ENCODE measurements at regions not wholly inside any gene's neighbourhood (a gene's known extent, or its start where the extent isn't known, plus 50 kb on each side); places are given as distances from the start of the nearest gene placed in this dataset.

DNA sequence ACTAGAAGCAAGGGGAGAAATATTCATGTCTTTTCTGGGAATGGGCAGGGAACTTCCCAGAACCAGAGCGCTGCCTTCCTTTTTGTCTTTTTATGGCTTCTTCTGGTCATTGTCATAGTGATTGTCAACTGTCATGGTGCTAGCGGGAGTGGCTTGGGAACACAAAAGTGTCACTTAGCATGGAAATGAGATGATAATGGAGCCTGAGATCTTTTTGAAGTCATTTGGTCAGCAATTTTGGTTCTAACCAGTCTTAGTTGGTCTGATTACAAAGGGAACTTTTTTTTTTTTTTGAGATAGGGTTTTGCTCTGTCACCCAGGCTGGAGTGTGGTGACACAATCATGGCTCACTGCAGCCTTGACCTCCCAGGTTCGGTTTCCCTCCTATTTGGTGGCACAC is 62.7 kb upstream of the RPH3A start:
- no peak for ATAC-seq
- Histone ChIP-seq H3K9me3 (ENCODE audit: control insufficient read depth, insufficient read depth, low read depth, low read length) (no peaks in the 10 kb centered on the region), H3K27me3 (ENCODE audit: control insufficient read depth, insufficient read depth, low read length) (peaks cover 7% of the 10 kb centered on the region), H3K36me3 (ENCODE audit: control insufficient read depth, insufficient read depth, low read length) (no peaks in the 10 kb centered on the region), H3K4me3 (ENCODE audit: low read depth in 2 of 2, low read length in 2 of 2) (no peak overlapping the region), H3K27ac (ENCODE audit: low read length) (no peak overlapping the region), H3K4me1 (ENCODE audit: control insufficient read depth, insufficient read depth, low read length) (no peaks in the 10 kb centered on the region)
- intact Hi-C loops (cut with micrococcal nuclease; ENCODE audit: unreplicated experiment) (no loop called here), in situ Hi-C loops (cut with HindIII; ENCODE audit: low pct_unique_long_range_greater_than_20kb, low sequenced_read_pairs) (no loop called here)
- CTCF ChIA-PET = no interaction called here
- BruUV-seq (replicated peaks) = no TSS peak
- TF ChIP-seq, protein P1, sequence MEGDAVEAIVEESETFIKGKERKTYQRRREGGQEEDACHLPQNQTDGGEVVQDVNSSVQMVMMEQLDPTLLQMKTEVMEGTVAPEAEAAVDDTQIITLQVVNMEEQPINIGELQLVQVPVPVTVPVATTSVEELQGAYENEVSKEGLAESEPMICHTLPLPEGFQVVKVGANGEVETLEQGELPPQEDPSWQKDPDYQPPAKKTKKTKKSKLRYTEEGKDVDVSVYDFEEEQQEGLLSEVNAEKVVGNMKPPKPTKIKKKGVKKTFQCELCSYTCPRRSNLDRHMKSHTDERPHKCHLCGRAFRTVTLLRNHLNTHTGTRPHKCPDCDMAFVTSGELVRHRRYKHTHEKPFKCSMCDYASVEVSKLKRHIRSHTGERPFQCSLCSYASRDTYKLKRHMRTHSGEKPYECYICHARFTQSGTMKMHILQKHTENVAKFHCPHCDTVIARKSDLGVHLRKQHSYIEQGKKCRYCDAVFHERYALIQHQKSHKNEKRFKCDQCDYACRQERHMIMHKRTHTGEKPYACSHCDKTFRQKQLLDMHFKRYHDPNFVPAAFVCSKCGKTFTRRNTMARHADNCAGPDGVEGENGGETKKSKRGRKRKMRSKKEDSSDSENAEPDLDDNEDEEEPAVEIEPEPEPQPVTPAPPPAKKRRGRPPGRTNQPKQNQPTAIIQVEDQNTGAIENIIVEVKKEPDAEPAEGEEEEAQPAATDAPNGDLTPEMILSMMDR (IDR thresholded peaks at IDR 0.05) = no peak
- no peak for DNase-seq (ENCODE audit: low read depth, low spot score)
- POLR2A ChIA-PET = no interaction called here

DNA sequence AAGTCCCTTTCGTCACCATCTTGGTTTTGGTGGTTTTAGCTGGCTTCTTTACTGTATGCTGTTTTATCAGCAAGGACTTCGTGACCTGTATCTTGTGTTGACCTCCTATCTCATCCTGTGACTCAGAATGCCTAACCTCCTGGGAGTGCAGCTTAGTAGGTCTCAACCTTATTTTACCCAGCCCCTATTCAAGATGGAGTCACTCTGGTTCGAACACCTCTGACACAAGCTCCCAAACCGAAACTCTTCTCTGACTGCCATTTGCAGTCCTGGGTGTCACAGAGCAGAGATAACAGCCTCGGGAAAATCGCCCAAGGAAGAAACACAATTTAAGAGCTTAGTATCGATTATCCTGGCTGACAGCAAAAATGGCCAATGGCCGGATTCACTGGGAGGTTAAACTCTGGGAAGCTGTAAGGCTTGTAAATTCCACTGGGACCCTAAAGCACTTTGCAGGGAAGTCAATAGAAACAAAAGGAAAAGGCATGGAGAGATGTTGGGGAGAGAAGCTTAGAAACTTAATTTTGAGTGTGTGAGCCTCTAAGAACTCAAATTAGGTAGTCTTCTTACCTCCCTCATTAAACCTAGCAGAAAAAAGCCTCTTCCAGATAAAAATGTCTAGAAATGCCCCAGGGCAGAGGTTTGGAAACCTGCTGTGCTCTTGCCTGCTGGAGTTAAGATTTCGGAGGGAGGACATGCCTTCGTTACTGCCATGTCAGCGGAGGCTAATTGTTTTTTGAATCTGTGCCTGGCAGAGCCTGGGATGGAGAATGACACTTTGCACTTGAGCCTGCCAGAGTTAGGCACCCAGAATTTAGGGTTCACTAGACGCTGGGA is 56.5 kb upstream of the RPH3A start:
- no peak for TF ChIP-seq SIN3A (IDR thresholded peaks at IDR 0.05; ENCODE audit: borderline replicate concordance, insufficient read depth, low read depth, low read length)
- TF ChIP-seq, protein P1 (IDR thresholded peaks at IDR 0.05) = no peak
- TF ChIP-seq POLR2AphosphoS5 (IDR thresholded peaks at IDR 0.05; ENCODE audit: low read depth, low read length) = no peak
- TF ChIP-seq, protein P2, sequence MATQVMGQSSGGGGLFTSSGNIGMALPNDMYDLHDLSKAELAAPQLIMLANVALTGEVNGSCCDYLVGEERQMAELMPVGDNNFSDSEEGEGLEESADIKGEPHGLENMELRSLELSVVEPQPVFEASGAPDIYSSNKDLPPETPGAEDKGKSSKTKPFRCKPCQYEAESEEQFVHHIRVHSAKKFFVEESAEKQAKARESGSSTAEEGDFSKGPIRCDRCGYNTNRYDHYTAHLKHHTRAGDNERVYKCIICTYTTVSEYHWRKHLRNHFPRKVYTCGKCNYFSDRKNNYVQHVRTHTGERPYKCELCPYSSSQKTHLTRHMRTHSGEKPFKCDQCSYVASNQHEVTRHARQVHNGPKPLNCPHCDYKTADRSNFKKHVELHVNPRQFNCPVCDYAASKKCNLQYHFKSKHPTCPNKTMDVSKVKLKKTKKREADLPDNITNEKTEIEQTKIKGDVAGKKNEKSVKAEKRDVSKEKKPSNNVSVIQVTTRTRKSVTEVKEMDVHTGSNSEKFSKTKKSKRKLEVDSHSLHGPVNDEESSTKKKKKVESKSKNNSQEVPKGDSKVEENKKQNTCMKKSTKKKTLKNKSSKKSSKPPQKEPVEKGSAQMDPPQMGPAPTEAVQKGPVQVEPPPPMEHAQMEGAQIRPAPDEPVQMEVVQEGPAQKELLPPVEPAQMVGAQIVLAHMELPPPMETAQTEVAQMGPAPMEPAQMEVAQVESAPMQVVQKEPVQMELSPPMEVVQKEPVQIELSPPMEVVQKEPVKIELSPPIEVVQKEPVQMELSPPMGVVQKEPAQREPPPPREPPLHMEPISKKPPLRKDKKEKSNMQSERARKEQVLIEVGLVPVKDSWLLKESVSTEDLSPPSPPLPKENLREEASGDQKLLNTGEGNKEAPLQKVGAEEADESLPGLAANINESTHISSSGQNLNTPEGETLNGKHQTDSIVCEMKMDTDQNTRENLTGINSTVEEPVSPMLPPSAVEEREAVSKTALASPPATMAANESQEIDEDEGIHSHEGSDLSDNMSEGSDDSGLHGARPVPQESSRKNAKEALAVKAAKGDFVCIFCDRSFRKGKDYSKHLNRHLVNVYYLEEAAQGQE (IDR thresholded peaks at IDR 0.05; ENCODE audit: insufficient read depth in 1 of 2, low read depth in 2 of 2, low read length in 1 of 2) = no peak
- TF ChIP-seq TCF7L2 (IDR thresholded peaks at IDR 0.05; ENCODE audit: low read depth, low read length) = no peak
- Histone ChIP-seq H3K36me3 (ENCODE audit: control insufficient read depth, insufficient read depth, low read length) (no peaks in the 10 kb centered on the region), H3K9me3 (ENCODE audit: control insufficient read depth, insufficient read depth, low read depth, low read length) (no peaks in the 10 kb centered on the region), H3K27me3 (ENCODE audit: control insufficient read depth, insufficient read depth, low read length) (peaks cover 21% of the 10 kb centered on the region), H3K4me3 (ENCODE audit: low read depth in 2 of 2, low read length in 2 of 2) (no peak overlapping the region), H3K4me1 (ENCODE audit: control insufficient read depth, insufficient read depth, low read length) (no peaks in the 10 kb centered on the region), H3K27ac (ENCODE audit: low read length) (no peak overlapping the region)
- DNase-seq (ENCODE audit: low read depth, low spot score) (no peak), ATAC-seq (no peak)
- BruUV-seq (replicated peaks) = no TSS peak
- in situ Hi-C loops (cut with HindIII; ENCODE audit: low pct_unique_long_range_greater_than_20kb, low sequenced_read_pairs) = no loop called here
- POLR2A ChIA-PET = no interaction called here
- intact Hi-C loops (cut with micrococcal nuclease; ENCODE audit: unreplicated experiment) = no loop called here
- CTCF ChIA-PET = no interaction called here
